SH-SY5Y (cell line): ENCODE measurements at regions not wholly inside any gene's neighbourhood (a gene's known extent, or its start where the extent isn't known, plus 50 kb on each side); places are given as distances from the start of the nearest gene placed in this dataset.

ENCODE experiments used
- GATA2 ChIP-seq: IDR thresholded peaks from 2 replicates; pipeline ENCODE4 v1.6.1; 2011; ENCODE audit warnings: mild to moderate bottlenecking, low read depth, low read length
- GATA3 ChIP-seq: IDR thresholded peaks from 2 replicates; pipeline ENCODE4 v1.6.1; 2011; ENCODE audit warnings: low read depth, mild to moderate bottlenecking, low read length, moderate library complexity

- TF ChIP-seq GATA3 (no peak), GATA2 (no peak)
Observed at GRCh38 chr4:62627671-62628070, 1427.5 kb downstream of the ADGRL3 start.
